ENCODE measurements at regions not wholly inside any gene's neighbourhood (a gene's known extent, or its start where the extent isn't known, plus 50 kb on each side); places are given as distances from the start of the nearest gene placed in this dataset.

GRCh38 chr15:62492900-62493299 is 327.8 kb upstream of the C2CD4B start:
- TF ChIP-seq NR3C1 (CRISPR knock-in tag; conservative IDR thresholded peaks at IDR 0.05; ENCODE audit: low read depth) = no peak
- no peak for TF ChIP-seq CTCF (IDR thresholded peaks at IDR 0.05)
- no peak for TF ChIP-seq ETV6 (CRISPR knock-in tag; IDR thresholded peaks at IDR 0.05)
- no peak for TF ChIP-seq CREM (CRISPR knock-in tag; IDR thresholded peaks at IDR 0.05)
- TF ChIP-seq ZNF423 (CRISPR knock-in tag; IDR thresholded peaks at IDR 0.05) = no peak
- TF ChIP-seq ZSCAN18 (CRISPR knock-in tag; IDR thresholded peaks at IDR 0.05) = no peak
- TF ChIP-seq E2F1 (CRISPR knock-in tag; IDR thresholded peaks at IDR 0.05) = no peak
- no peak for TF ChIP-seq ZNF138 (CRISPR knock-in tag; conservative IDR thresholded peaks at IDR 0.05)
- TF ChIP-seq ATF6 (CRISPR knock-in tag; IDR thresholded peaks at IDR 0.05) = no peak
